ENCODE measurements at regions not wholly inside any gene's neighbourhood (a gene's known extent, or its start where the extent isn't known, plus 50 kb on each side); places are given as distances from the start of the nearest gene placed in this dataset.
A peak's percentile ranks its signal among the peaks of the same experiment; 100 is the strongest.

- TF ChIP-seq, protein P1, sequence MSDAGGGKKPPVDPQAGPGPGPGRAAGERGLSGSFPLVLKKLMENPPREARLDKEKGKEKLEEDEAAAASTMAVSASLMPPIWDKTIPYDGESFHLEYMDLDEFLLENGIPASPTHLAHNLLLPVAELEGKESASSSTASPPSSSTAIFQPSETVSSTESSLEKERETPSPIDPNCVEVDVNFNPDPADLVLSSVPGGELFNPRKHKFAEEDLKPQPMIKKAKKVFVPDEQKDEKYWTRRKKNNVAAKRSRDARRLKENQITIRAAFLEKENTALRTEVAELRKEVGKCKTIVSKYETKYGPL (CRISPR knock-in tag; IDR thresholded peaks at IDR 0.05) = no peak
- TF ChIP-seq POLR2AphosphoS5 (IDR thresholded peaks at IDR 0.05; ENCODE audit: low read depth, low read length) = no peak
- TF ChIP-seq, protein P2, sequence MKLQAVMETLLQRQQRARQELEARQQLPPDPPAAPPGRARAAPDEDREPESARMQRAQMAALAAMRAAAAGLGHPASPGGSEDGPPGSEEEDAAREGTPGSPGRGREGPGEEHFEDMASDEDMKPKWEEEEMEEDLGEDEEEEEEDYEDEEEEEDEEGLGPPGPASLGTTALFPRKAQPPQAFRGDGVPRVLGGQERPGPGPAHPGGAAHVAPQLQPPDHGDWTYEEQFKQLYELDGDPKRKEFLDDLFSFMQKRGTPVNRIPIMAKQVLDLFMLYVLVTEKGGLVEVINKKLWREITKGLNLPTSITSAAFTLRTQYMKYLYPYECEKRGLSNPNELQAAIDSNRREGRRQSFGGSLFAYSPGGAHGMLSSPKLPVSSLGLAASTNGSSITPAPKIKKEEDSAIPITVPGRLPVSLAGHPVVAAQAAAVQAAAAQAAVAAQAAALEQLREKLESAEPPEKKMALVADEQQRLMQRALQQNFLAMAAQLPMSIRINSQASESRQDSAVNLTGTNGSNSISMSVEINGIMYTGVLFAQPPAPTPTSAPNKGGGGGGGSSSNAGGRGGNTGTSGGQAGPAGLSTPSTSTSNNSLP (IDR thresholded peaks at IDR 0.05; ENCODE audit: low read depth, low read length) = peak; percentile 48; the same call in 1 of the 2 replicates
- no peak for TF ChIP-seq REXO4 (CRISPR knock-in tag; IDR thresholded peaks at IDR 0.05; ENCODE audit: borderline replicate concordance)
- TF ChIP-seq ESRRA (CRISPR knock-in tag; IDR thresholded peaks at IDR 0.05; ENCODE audit: low read depth) = no peak; the same call in 1 of the 2 replicates
- no peak for TF ChIP-seq EZH2 (conservative IDR thresholded peaks at IDR 0.05; ENCODE audit: low read depth, low read length)
- peak; percentile 56 for TF ChIP-seq ZNF18 (CRISPR knock-in tag; IDR thresholded peaks at IDR 0.05; ENCODE audit: insufficient replicate concordance)
- TF ChIP-seq ZNF382 (CRISPR knock-in tag; IDR thresholded peaks at IDR 0.05; ENCODE audit: borderline replicate concordance) = no peak
- no peak for TF ChIP-seq ZNF790 (CRISPR knock-in tag; IDR thresholded peaks at IDR 0.05; ENCODE audit: borderline replicate concordance)
- no peak for TF ChIP-seq KLF15 (CRISPR knock-in tag; IDR thresholded peaks at IDR 0.05; ENCODE audit: borderline replicate concordance)
- peak; percentile 90 for TF ChIP-seq GATAD2A (CRISPR knock-in tag; IDR thresholded peaks at IDR 0.05)
- TF ChIP-seq BCL3 (CRISPR knock-in tag; IDR thresholded peaks at IDR 0.05) = no peak
- TF ChIP-seq, protein P3, sequence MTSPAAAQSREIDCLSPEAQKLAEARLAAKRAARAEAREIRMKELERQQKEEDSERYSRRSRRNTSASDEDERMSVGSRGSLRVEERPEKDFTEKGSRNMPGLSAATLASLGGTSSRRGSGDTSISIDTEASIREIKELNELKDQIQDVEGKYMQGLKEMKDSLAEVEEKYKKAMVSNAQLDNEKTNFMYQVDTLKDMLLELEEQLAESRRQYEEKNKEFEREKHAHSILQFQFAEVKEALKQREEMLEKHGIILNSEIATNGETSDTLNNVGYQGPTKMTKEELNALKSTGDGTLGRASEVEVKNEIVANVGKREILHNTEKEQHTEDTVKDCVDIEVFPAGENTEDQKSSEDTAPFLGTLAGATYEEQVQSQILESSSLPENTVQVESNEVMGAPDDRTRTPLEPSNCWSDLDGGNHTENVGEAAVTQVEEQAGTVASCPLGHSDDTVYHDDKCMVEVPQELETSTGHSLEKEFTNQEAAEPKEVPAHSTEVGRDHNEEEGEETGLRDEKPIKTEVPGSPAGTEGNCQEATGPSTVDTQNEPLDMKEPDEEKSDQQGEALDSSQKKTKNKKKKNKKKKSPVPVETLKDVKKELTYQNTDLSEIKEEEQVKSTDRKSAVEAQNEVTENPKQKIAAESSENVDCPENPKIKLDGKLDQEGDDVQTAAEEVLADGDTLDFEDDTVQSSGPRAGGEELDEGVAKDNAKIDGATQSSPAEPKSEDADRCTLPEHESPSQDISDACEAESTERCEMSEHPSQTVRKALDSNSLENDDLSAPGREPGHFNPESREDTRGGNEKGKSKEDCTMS (CRISPR knock-in tag; conservative IDR thresholded peaks at IDR 0.05) = no peak
- TF ChIP-seq ZMYM3 (CRISPR knock-in tag; IDR thresholded peaks at IDR 0.05) = peak; percentile 74; the same call in 1 of the 2 replicates
- TF ChIP-seq HIC2 (CRISPR knock-in tag; IDR thresholded peaks at IDR 0.05; ENCODE audit: low read depth) = no peak
- no peak for TF ChIP-seq ZBTB2 (CRISPR knock-in tag; IDR thresholded peaks at IDR 0.05; ENCODE audit: low read depth)
Observed at GRCh38 chr5:56464935-56465768, 232.0 kb upstream of the ANKRD55 start (continued).

All from HepG2 (cell line).